Lower leg skin (tissue), 3 donors: ENCODE measurements at regions not wholly inside any gene's neighbourhood (a gene's known extent, or its start where the extent isn't known, plus 50 kb on each side); places are given as distances from the start of the nearest gene placed in this dataset.

Experiments
- CTCF ChIP-seq, 3 donors: fragments of 450-650 bp; IDR thresholded peaks; one replicate each; pipeline ENCODE4 v1.5.1; 2016; ENCODE audit warnings: antibody characterized with exemption in 3 of 3, mild to moderate bottlenecking in 3 of 3, moderate library complexity in 2 of 3
- POLR2A ChIP-seq, 2 donors: fragments of 450-650 bp; IDR thresholded peaks; one replicate each; pipeline ENCODE4 v1.6.1; 2016 to 2017; ENCODE audit warnings: antibody characterized with exemption in 2 of 2, mild to moderate bottlenecking in 1 of 2, moderate library complexity in 1 of 2

- TF ChIP-seq CTCF (IDR thresholded peaks at IDR 0.05) (no peak), POLR2A (IDR thresholded peaks at IDR 0.05) (no peak)
Measured at GRCh38 chr4:19191979-19192650, 1059.6 kb upstream of the SLIT2 start.
